ENCODE measurements at regions not wholly inside any gene's neighbourhood (a gene's known extent, or its start where the extent isn't known, plus 50 kb on each side); places are given as distances from the start of the nearest gene placed in this dataset.

DNA sequence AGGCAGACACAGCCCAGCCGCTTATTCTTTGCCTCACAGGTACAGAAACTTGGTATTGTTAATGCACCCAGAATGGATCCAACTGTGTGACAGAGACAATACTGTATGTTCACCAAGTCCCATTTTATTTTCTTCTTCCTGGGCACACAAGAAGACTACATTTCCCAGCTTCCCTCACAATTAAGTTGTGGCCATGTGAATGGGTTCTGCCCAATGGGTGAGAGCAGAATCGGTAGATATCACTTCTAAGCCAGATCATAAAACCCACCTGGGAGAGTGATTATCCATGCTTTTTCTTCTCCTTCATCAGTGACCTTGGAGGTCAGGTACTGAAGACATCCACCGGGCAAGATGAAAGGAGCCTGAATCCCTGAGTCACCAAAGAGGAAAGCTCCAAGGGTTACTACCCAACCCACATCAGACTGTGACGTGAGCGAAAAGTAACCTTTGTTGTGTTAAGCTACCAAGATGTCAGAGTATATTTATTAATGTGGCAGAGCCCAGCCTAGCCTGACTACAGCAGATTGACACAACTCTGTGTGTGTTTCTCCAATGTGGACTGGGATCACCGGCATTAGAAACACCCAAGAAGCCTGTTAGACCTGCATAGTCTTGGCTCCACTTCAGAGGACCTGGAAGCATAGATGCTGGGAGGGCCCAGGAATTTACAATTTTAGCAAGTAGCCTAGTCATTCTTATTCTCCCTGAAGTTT is 79.1 kb upstream of the GRIK3 start:
- TF ChIP-seq POLR2A (IDR thresholded peaks at IDR 0.05; ENCODE audit: low read length) (no peak), GATA1 (IDR thresholded peaks at IDR 0.05; ENCODE audit: low read depth, low read length) (no peak)
- DNase-seq: no peak

DNA sequence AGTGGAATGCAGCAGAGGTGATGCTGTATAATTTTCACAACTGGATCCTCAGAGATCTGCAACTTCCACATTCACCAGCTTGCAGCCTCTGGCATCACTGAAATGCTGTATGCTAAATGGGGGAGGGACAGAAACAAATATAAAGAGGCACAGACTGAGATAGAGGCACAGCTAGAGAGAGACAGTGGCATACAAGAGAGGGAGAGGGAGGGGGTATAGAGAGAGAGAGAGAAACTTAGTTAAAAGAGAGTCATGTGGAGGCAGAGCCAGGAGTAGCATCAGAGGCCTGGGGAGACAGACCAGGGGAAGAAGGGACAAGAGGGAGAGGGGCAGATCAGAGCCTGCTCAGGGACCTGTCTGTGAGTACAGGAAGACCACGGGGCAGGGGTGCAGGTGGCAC is 84.5 kb upstream of the GRIK3 start:
- TF ChIP-seq GATA1 (IDR thresholded peaks at IDR 0.05; ENCODE audit: low read depth, low read length) (no peak), POLR2A (IDR thresholded peaks at IDR 0.05; ENCODE audit: low read length) (no peak)
- DNase-seq: no peak

DNA sequence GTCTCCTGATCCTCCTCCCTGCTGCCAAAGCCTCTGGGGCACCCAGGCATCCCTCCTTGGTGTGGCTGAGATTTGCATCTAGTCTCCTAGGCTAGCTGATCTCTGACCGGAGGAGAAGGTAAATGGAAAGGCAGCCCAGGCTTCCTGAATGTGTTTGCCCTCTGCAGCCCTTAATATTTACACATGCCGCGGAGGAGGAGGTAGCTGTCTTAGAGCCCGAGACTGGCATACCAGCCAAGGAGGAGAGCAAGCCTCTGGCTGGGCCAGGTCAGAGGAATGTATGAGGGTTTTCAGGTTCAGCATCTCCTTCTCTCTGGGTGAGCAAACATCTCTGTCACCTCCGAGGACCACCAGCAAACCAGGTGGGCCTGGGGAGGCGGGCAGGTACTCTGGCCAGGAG is 86.0 kb upstream of the GRIK3 start:
- no peak for TF ChIP-seq GATA1 (IDR thresholded peaks at IDR 0.05; ENCODE audit: low read depth, low read length)
- no peak for TF ChIP-seq POLR2A (IDR thresholded peaks at IDR 0.05; ENCODE audit: low read length)
- no peak for DNase-seq

DNA sequence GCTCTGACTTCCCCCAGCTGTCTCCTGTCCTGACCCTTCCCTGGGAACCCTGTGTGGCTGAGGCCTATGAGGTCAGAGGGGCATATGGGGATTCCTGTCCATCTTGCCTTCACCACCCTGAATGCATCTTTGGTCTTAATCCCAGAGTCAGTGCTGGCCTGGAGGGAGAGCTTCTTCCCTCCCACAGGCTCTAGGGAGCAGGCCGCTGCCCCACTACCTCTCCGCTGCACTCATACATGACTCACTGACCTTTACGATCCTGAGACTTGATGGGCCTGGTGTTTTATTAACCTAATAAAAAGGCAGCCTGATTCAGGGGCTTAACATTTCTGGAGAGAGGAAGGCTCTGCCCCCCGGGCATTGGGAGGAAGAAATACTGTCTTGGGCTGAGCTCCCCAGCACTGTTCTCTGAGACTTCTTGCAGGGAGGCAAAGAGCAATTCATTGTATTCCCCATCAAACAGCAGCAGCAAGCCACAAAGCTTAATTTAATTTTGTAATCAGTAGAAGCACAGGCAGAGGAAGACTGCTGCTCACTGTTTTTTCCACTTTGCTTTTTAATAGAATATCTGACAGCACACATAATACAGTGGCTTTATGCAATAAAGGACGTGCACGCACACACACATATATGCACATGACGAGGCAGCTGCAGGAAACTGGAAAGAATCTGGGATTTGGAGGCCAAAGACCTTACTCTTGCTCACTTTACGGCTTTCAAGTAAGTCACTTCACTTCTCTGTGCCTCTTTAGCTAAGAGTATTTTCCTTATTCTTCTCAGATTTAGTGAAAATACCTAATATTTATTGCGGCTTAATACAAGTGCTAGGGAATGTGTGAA is 89.2 kb upstream of the GRIK3 start:
- DNase-seq: no peak
- TF ChIP-seq POLR2A (IDR thresholded peaks at IDR 0.05; ENCODE audit: low read length): no peak
- no peak for TF ChIP-seq GATA1 (IDR thresholded peaks at IDR 0.05; ENCODE audit: low read depth, low read length)

DNA sequence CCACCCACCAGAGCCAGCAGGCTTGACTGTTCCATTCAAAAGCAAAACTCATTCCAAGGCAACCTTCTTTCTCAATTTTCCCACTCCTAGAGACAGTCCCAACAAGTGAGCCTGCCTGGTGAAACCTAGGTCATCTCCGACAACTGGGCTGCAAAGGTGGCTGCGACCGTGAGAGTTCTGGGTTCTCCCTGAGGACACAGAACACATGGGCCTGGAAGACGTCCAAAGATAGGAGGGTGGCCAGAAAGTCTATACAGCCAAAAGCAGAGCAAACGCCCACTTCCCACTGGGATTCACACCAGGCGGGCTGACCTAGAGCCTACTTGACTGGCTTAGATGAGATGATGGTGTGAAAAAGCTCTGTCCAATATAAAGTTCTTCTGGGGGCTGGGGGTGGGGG is 90.2 kb upstream of the GRIK3 start:
- no peak for DNase-seq
- TF ChIP-seq GATA1 (IDR thresholded peaks at IDR 0.05; ENCODE audit: low read depth, low read length) (no peak), POLR2A (IDR thresholded peaks at IDR 0.05; ENCODE audit: low read length) (no peak)

DNA sequence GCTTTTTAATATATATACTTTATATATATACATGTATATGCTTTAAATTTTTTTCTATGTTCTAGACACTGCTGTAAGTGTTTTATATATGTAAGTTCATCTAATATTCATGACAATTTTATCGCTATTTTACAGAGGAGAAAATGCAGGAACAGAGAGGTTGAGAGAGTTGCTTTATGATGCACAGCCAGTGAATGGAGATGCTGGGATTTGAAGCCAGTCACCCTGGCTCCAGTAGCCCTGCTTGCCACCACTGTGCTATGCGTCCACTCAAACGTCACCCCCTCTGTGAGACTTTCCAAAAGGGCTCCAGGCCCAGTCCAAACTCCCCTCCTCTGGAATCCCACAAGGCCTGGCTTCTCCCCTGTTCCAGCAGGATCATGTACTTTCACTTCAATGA is 91.0 kb upstream of the GRIK3 start:
- TF ChIP-seq GATA1 (IDR thresholded peaks at IDR 0.05; ENCODE audit: low read depth, low read length) (no peak), POLR2A (IDR thresholded peaks at IDR 0.05; ENCODE audit: low read length) (no peak)
- DNase-seq: no peak

DNA sequence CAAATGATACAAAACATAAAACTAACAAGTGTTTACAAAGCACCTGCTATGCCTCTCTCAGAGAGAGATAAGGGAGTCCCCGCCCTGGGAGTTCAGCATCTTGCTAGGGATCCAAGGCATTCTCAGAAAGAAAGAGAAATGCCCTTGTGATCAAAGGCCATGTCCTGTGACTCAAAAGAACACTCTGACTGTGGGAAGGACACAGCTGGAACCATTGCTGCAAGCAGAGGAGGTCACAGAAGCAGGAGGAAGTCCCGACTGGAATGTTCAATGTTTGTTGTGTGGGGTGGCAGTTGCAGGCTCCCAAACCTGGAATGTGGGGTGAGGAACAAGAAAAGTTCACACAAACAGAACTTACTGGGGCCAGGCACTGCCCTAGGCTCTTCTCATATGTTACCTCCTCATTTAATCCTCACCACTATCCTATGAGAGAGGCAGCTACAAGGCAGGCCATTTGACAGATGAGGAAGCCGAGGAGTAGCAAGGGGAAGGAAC is 93.0 kb upstream of the GRIK3 start:
- DNase-seq: no peak

DNA sequence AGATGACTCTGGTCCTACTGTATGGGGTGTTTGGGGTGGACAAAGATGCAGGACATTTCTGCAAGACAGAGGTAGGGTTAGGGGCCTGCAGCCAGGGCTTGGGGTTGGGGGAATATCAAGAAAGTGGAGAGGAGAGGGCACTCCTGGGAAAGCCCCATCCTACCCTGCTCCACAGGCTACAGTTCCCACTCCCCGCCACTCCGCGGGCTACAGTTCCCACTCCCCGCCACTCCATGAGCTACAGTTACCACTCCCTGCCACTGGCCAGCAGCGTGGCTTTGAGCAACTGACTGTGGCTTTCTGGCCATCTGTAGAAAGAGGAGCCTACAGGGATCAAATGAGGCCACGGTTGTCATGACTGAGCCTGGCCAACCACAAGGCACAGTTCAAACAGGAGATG is 93.8 kb upstream of the GRIK3 start:
- TF ChIP-seq POLR2A (IDR thresholded peaks at IDR 0.05; ENCODE audit: low read length): no peak
- no peak for TF ChIP-seq GATA1 (IDR thresholded peaks at IDR 0.05; ENCODE audit: low read depth, low read length)
- DNase-seq: no peak

More for the DNA sequence above, 93.0 kb upstream of the GRIK3 start:
- TF ChIP-seq GATA1 (IDR thresholded peaks at IDR 0.05; ENCODE audit: low read depth, low read length): no peak
- TF ChIP-seq POLR2A (IDR thresholded peaks at IDR 0.05; ENCODE audit: low read length): no peak

DNA sequence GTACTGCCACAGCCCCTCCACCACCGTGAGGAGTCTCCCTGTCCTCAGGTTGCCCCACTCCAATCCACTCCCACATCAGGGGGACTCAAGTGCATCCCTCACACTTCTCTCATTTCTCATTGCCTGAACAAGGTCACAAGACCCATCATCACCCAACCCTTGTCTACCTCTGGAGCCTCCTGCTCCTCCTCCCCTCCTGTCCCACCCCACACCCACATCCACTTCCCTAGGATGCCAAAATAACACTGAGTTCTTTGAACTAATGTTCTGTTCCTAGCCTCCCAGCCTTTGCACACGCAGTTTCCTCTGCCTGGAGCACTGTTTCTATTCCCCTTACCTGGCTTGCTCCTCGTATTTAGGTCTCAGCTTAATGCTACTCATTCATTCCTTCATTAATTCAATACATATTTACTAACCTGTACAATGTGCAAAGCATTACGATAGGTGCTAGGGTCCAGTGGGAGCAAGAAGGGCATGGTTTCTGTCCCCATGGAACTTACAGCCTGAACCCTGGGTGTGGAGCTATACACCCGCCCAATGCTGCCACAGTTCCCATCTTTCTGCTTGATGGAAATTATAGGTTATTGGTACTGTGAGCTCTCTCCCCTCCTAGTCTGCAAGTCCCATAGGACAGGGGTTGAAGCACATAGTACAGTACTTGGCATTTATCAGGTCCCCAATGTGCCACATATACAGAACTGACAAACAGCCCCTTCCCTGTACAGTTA is 96.1 kb upstream of the GRIK3 start:
- TF ChIP-seq GATA1 (IDR thresholded peaks at IDR 0.05; ENCODE audit: low read depth, low read length) (no peak), POLR2A (IDR thresholded peaks at IDR 0.05; ENCODE audit: low read length) (no peak)
- no peak for DNase-seq

DNA sequence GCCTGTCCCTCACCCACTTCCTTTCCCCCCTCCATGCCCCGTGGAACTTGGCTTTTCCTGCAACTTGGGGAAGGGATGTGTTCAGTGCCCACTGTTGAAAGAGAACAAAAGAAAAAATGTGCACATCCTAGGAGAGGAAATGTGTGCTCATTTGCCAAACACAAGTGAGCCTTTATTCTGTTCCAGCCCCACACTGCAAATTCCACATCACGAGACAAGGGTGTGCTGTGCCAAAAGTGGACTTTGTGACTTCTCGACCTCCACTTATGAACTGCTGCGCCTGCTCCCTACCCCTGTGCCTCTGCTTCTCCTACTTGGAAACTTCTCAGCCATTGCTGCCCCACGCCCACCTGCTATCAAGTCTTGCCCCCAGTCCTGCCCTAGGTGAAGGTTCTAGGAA is 97.0 kb upstream of the GRIK3 start:
- DNase-seq: no peak
- TF ChIP-seq POLR2A (IDR thresholded peaks at IDR 0.05; ENCODE audit: low read length) (no peak), GATA1 (IDR thresholded peaks at IDR 0.05; ENCODE audit: low read depth, low read length) (no peak)

DNA sequence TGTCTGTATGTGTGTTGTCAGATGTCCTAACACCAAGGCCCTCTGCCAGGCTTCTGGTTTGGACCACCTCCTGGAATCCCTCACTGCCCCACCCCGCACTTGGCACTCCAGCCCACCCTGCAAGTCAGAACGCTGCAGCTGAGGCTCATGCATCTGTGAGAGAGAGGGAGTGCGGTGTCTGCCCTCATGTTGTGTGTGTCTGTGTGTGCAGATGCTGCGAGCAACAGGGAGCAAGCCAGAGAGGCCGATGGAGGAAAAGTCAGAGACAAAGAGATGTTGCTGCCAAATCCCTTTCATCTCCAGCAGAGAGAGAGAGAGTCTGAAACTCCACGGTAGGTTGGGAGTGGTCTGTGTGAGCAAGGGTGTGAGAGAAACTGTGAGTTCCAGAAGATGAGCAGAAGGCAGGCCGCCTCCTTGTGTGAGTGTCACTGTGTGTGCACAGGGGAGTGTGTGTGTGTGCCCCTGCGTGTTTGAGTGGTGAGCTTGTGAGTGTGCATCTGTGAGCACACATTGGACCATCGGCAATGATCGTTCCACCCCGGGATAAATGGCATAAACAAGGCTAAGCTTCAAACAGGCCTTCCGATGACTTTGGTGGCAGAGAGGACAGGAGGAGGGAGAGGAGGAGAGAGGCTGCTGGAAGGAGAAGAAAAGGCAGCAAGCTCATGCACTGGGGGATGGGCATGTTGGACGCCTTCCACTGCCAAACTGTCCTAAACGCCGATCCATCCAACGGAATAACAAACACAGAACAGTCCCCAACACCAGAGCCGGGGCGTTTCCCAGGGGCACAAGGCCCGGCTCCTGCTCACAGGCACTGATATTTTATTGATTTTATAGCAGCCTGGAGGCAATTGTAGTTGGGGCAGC is 99.2 kb upstream of the GRIK3 start:
- no peak for DNase-seq
- no peak for TF ChIP-seq POLR2A (IDR thresholded peaks at IDR 0.05; ENCODE audit: low read length)

DNA sequence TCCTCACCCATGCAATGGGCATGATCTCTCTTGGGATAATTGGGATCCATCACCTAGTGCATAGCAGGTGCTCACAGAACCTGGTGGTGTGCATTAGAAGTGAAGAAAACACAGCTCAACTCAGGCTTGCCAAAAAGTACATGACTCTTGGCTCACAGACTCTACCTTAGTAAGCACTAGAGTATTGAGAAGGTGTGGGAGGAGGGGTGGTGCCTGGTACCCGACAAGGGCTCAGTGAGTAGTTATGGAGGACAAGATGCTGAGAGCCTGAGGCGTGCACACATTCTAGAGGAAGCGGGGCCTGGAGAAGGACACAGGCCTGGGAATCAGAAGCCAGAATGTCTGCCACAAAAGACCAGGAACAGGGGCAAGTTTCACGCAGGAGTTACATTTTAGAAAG is 100.3 kb upstream of the GRIK3 start:
- TF ChIP-seq GATA1 (IDR thresholded peaks at IDR 0.05; ENCODE audit: low read depth, low read length) (no peak), POLR2A (IDR thresholded peaks at IDR 0.05; ENCODE audit: low read length) (no peak)
- no peak for DNase-seq

DNA sequence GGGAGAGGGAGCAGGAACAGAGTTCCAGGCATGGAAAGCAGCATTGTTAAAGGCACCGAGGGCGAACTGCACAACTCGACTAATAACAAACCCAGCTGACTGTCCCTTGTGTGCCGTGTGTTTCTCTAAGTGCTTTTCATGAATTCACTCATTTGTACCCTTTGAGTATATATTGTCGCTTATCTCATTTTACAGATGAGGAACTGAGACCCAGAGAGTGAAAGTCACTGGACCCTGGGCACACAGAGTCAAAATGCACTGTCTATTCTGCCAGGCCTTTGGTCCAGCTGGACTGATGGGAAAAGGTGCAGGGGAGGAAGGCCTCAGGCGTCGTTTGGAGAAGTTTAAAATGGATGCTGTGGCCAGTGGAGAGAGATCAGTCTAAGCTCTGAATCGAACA is 100.7 kb upstream of the GRIK3 start:
- DNase-seq: no peak
- TF ChIP-seq GATA1 (IDR thresholded peaks at IDR 0.05; ENCODE audit: low read depth, low read length): no peak
- no peak for TF ChIP-seq POLR2A (IDR thresholded peaks at IDR 0.05; ENCODE audit: low read length)

All from erythroblast (primary cell).